SK-N-SH (cell line): ENCODE measurements at regions not wholly inside any gene's neighbourhood (a gene's known extent, or its start where the extent isn't known, plus 50 kb on each side); places are given as distances from the start of the nearest gene placed in this dataset.

Experiments
- CTCF ChIA-PET: fragments of 300-600, 350-600 bp; formaldehyde crosslinking; extraction: SDS; loops from one replicate; lab custom pipeline; 2021; lab: Yijun Ruan, JAX
- POLR2A ChIA-PET: fragments of 350-600 bp; sonication (Branson Sonifier 250); formaldehyde crosslinking; extraction: SDS; loops from one replicate; lab custom pipeline; 2020; ENCODE audit warnings: antibody characterized with exemption, inconsistent platforms; lab: Yijun Ruan, JAX
- DNase-seq: peaks from one replicate; pipeline ENCODE4 v3.0.0; 2012
- H2AFZ ChIP-seq: fragments of 200-600 bp; sonication (generic); 2 replicates; pipeline ENCODE4 v1.8.1; 2016; ENCODE audit warnings: antibody characterized with exemption, mild to moderate bottlenecking, low read depth
- H3F3A ChIP-seq: fragments of 200-600 bp; sonication (generic); replicated peaks from 2 replicates; pipeline ENCODE3; 2016; ENCODE audit warnings: antibody characterized with exemption, mild to moderate bottlenecking; ENCODE audit not compliant: insufficient read depth
- H3K27ac ChIP-seq, 2 experiments: fragments of 200-500 bp in 1 of 2; fragments of 200-600 bp in 1 of 2; sonication (Bioruptor generic) in 1 of 2; sonication (generic), shearing (Covaris generic) in 1 of 2; 2 replicates each; pipeline versions ENCODE4 v1.5.1 to v1.6.1; 2014 to 2016; ENCODE audit warnings: low read depth in 2 of 2, inconsistent platforms in 1 of 2, low read length in 1 of 2, mild to moderate bottlenecking in 1 of 2, mixed read lengths in 1 of 2
- H3K27me3 ChIP-seq: fragments of 200-600 bp; sonication (generic), shearing (Covaris generic); 2 replicates; pipeline ENCODE4 v1.6.1; 2016; ENCODE audit warnings: mixed run types; ENCODE audit not compliant: insufficient read depth
- H3K36me3 ChIP-seq, 2 experiments: fragments of 200-500 bp in 1 of 2; fragments of 200-600 bp in 1 of 2; sonication (Bioruptor generic) in 1 of 2; sonication (generic) in 1 of 2; replicated peaks in 1 of 2; 2 replicates each; pipeline versions ENCODE3 to v1.5.1; 2014 to 2016; ENCODE audit warnings: low read length in 1 of 2, mild to moderate bottlenecking in 1 of 2; ENCODE audit not compliant: insufficient read depth in 2 of 2, control insufficient read depth in 1 of 2
- H3K4me1 ChIP-seq, 2 experiments: fragments of 200-500 bp in 1 of 2; fragments of 200-600 bp in 1 of 2; sonication (Bioruptor generic) in 1 of 2; sonication (generic), shearing (Covaris generic) in 1 of 2; 2 replicates each; pipeline versions ENCODE4 v1.5.1 to v1.6.1; 2014 to 2016; ENCODE audit warnings: low read depth in 1 of 2, low read length in 1 of 2, mixed run types in 1 of 2; ENCODE audit not compliant: insufficient read depth in 2 of 2, control insufficient read depth in 1 of 2
- H3K4me2 ChIP-seq: fragments of 200-600 bp; sonication (generic), shearing (Covaris generic); 2 replicates; pipeline ENCODE4 v1.6.1; 2017; ENCODE audit warnings: mixed run types
- H3K4me3 ChIP-seq, 2 experiments: fragments of 200-500 bp in 1 of 2; fragments of 200-600 bp in 1 of 2; sonication (Bioruptor generic) in 1 of 2; sonication (generic), shearing (Covaris generic) in 1 of 2; 2 replicates each; pipeline versions ENCODE4 v1.5.1 to v1.8.1; 2014 to 2016; ENCODE audit warnings: low read depth in 2 of 2, inconsistent platforms in 1 of 2, low read length in 1 of 2, mild to moderate bottlenecking in 1 of 2, mixed read lengths in 1 of 2, moderate library complexity in 1 of 2
- H3K79me2 ChIP-seq: fragments of 200-600 bp; sonication (generic); 2 replicates; pipeline ENCODE4 v1.8.1; 2017; ENCODE audit warnings: mild to moderate bottlenecking; ENCODE audit not compliant: insufficient read depth
- H3K9ac ChIP-seq: fragments of 200-600 bp; sonication (generic); 2 replicates; pipeline ENCODE4 v1.6.1; 2017; ENCODE audit warnings: mixed run types
- H3K9me2 ChIP-seq: fragments of 200-600 bp; sonication (generic); 2 replicates; pipeline ENCODE4 v1.6.1; 2017; ENCODE audit warnings: mixed run types
- H3K9me3 ChIP-seq: fragments of 200-600 bp; sonication (generic); 2 replicates; pipeline ENCODE4 v1.6.1; 2017; ENCODE audit warnings: mixed run types, mild to moderate bottlenecking, moderate library complexity
- H4K20me1 ChIP-seq: fragments of 200-600 bp; sonication (generic); 2 replicates; pipeline ENCODE4 v1.6.1; 2017; ENCODE audit warnings: mild to moderate bottlenecking, mixed run types; ENCODE audit not compliant: insufficient read depth
- CHD2 ChIP-seq: fragments of 150-350 bp; IDR thresholded peaks from 2 replicates; pipeline ENCODE4 v1.6.1; 2018; ENCODE audit warnings: low read length; ENCODE audit not compliant: partially characterized antibody
- FOXJ3 ChIP-seq: sonication (generic); formaldehyde crosslinking; IDR thresholded peaks from 2 replicates; pipeline ENCODE4 v1.5.1; 2020; ENCODE audit warnings: mild to moderate bottlenecking, missing genetic modification reagents
- GABPA ChIP-seq: IDR thresholded peaks from 2 replicates; pipeline ENCODE4 v1.4.0; 2012; ENCODE audit warnings: low read depth, mild to moderate bottlenecking
- GATA2 ChIP-seq: sonication (generic); formaldehyde crosslinking; IDR thresholded peaks from 2 replicates; pipeline ENCODE4 v1.5.0; 2020; ENCODE audit warnings: mild to moderate bottlenecking, missing genetic modification reagents
- IRF3 ChIP-seq: fragments of 150-350 bp; IDR thresholded peaks from 2 replicates; pipeline ENCODE4 v1.6.1; 2016; ENCODE audit warnings: mild to moderate bottlenecking, low read depth, low read length
- JUND ChIP-seq: IDR thresholded peaks from 2 replicates; pipeline ENCODE4 v1.4.0; 2012
- MXI1 ChIP-seq: IDR thresholded peaks from 2 replicates; pipeline ENCODE4 v1.6.1; 2012; ENCODE audit warnings: mild to moderate bottlenecking, low read depth, low read length, improper control_type of control experiment
- NFIC ChIP-seq: IDR thresholded peaks from 2 replicates; pipeline ENCODE4 v1.4.0; 2012; ENCODE audit warnings: borderline replicate concordance
- NRF1 ChIP-seq: IDR thresholded peaks from 2 replicates; pipeline ENCODE4 v1.6.1; 2012; ENCODE audit warnings: low read depth, mild to moderate bottlenecking, low read length
- RAD21 ChIP-seq: IDR thresholded peaks from 2 replicates; pipeline ENCODE4 v1.6.1; 2012; ENCODE audit warnings: mild to moderate bottlenecking, low read length
- RCOR1 ChIP-seq: fragments of 150-350 bp; IDR thresholded peaks from 2 replicates; pipeline ENCODE4 v1.6.1; 2017; ENCODE audit warnings: antibody characterized with exemption, low read length
- RFX5 ChIP-seq: IDR thresholded peaks from 2 replicates; pipeline ENCODE4 v1.6.1; 2012; ENCODE audit warnings: mild to moderate bottlenecking, improper control_type of control experiment, low read length
- RXRA ChIP-seq: IDR thresholded peaks from 2 replicates; pipeline ENCODE4 v1.4.0; 2012; ENCODE audit warnings: low read depth, mild to moderate bottlenecking, borderline replicate concordance
- SIN3A ChIP-seq: IDR thresholded peaks from 2 replicates; pipeline ENCODE4 v1.6.1; 2012; ENCODE audit warnings: low read depth, mild to moderate bottlenecking, low read length, moderate library complexity, borderline replicate concordance
- SMC3 ChIP-seq: IDR thresholded peaks from 2 replicates; pipeline ENCODE4 v1.6.1; 2012; ENCODE audit warnings: low read depth, low read length, improper control_type of control experiment
- TAF1 ChIP-seq: IDR thresholded peaks from 2 replicates; pipeline ENCODE4 v1.6.1; 2012; ENCODE audit warnings: low read depth, mild to moderate bottlenecking, low read length, moderate library complexity, borderline replicate concordance
- TCF12 ChIP-seq: IDR thresholded peaks from 2 replicates; pipeline ENCODE4 v1.4.0; 2012
- USF2 ChIP-seq: fragments of 150-350 bp; IDR thresholded peaks from 2 replicates; pipeline ENCODE4 v1.6.1; 2017; ENCODE audit warnings: antibody characterized with exemption, low read length, low read depth, borderline replicate concordance
- YY1 ChIP-seq: IDR thresholded peaks from 2 replicates; pipeline ENCODE4 v1.4.0; 2012; ENCODE audit warnings: low read depth, mild to moderate bottlenecking
- ZBTB33 ChIP-seq: IDR thresholded peaks from 2 replicates; pipeline ENCODE4 v1.4.0; 2012; ENCODE audit warnings: low read depth, borderline replicate concordance
- WGBS: methylation state at CpG from one replicate; pipeline ENCODE4 v1.1.6; 2017; ENCODE audit warnings: low lambda C conversion rate; 5-methylcytosine and 5-hydroxymethylcytosine counted together

- POLR2A ChIA-PET = no interaction called here
- no peaks in the 10 kb centered on the region for H3K36me3 ChIP-seq
- 27% methylated on average over 1 of the region's 1 CpG for WGBS
These were observed 541.4 kb upstream of the B3GALT2 start for GRCh38 chr1:193727850-193728249.

DNA sequence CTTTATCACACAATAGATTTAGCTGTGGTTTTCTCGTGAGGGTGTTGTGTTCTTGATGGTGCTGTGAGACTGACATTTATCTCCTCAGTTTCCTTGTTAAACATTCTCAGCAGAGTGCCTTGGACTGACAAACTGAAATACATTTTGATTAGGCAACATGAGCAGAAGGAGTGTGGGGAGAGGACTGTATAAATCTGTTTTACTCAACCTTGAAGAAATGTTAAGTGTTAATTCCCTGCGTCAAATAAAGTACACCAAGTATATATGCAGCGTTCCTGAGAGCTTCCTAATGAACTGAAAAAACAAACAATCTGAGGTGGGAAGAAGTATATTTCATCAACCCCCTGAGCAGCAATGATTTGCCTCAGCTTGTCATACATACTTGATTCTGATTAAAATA is 540.3 kb upstream of the B3GALT2 start:
- no peak for DNase-seq
- no peaks in the 10 kb centered on the region for H3K36me3 ChIP-seq
- H3K9ac ChIP-seq = no peak overlapping the region
- H3K79me2 ChIP-seq = no peaks in the 10 kb centered on the region
- no peaks in the 10 kb centered on the region for H4K20me1 ChIP-seq
- ChIA-PET CTCF (no interaction called here), POLR2A (no interaction called here)
- no peak overlapping the region for H3K4me3 ChIP-seq
- no peak overlapping the region; the same call in 1 of the 2 replicates for H2AFZ ChIP-seq
- H3K27ac ChIP-seq = no peak overlapping the region
- TF ChIP-seq GABPA (no peak), MXI1 (no peak), NFIC (no peak), RFX5 (no peak), USF2 (no peak), GATA2 (no peak), RAD21 (no peak), YY1 (no peak), TCF12 (no peak), ZBTB33 (no peak), JUND (no peak)
- no peaks in the 10 kb centered on the region for H3K27me3 ChIP-seq
- no peaks in the 10 kb centered on the region for H3K9me2 ChIP-seq
- no peaks in the 10 kb centered on the region; a peak in 1 of 4 replicates for H3K4me1 ChIP-seq
- 62% methylated on average over 3 of the region's 3 CpGs for WGBS
- H3F3A ChIP-seq = no peaks in the 10 kb centered on the region
- H3K9me3 ChIP-seq = no peaks in the 10 kb centered on the region
- no peak overlapping the region for H3K4me2 ChIP-seq

More at GRCh38 chr1:193727850-193728249, 541.4 kb upstream of the B3GALT2 start:
- Histone ChIP-seq H4K20me1 (no peaks in the 10 kb centered on the region), H3K27ac (no peak overlapping the region), H3K4me2 (no peak overlapping the region), H3K4me3 (no peak overlapping the region), H3K9ac (no peak overlapping the region), H3K9me2 (no peaks in the 10 kb centered on the region), H3F3A (no peaks in the 10 kb centered on the region)
- DNase-seq = no peak
- CTCF ChIA-PET = no interaction called here
- TF ChIP-seq NRF1 (no peak), SIN3A (no peak), SMC3 (no peak), IRF3 (no peak), RCOR1 (no peak), TAF1 (no peak), YY1 (no peak), CHD2 (no peak), RFX5 (no peak), RXRA (no peak), FOXJ3 (CRISPR knock-in tag) (no peak), GATA2 (no peak), NFIC (no peak)
- TF ChIP-seq, all 33 proteins: peak for 0
- Histone ChIP-seq H3K9me3 (no peaks in the 10 kb centered on the region), H3K4me1 (no peaks in the 10 kb centered on the region; a peak in 1 of 4 replicates), H3K79me2 (no peaks in the 10 kb centered on the region), H2AFZ (no peak overlapping the region), H3K27me3 (no peaks in the 10 kb centered on the region)
